A549 (cell line): ENCODE measurements at regions not wholly inside any gene's neighbourhood (a gene's known extent, or its start where the extent isn't known, plus 50 kb on each side); places are given as distances from the start of the nearest gene placed in this dataset.

Experiments used
- CHD2 ChIP-seq: fragments of 150-350 bp; IDR thresholded peaks from 2 replicates; pipeline ENCODE4 v1.6.1; 2014; ENCODE audit warnings: low read length; ENCODE audit not compliant: partially characterized antibody
- CTCF ChIP-seq: fragments of >200 bp; sonication (Bioruptor Twin); formaldehyde crosslinking; IDR thresholded peaks from 3 replicates; pipeline ENCODE4 v1.5.1; 2016
- PHF8 ChIP-seq: fragments of 200-600 bp; sonication (generic); IDR thresholded peaks from 2 replicates; pipeline ENCODE4 v1.6.1; 2016; ENCODE audit warnings: low read depth, mild to moderate bottlenecking, antibody characterized with exemption, moderate library complexity, borderline replicate concordance
- POLR2A ChIP-seq: IDR thresholded peaks from 2 replicates; pipeline ENCODE4 v1.6.1; 2012; ENCODE audit warnings: mild to moderate bottlenecking, low read length

- no peak for TF ChIP-seq POLR2A
- TF ChIP-seq CTCF = no peak
- TF ChIP-seq CHD2 = no peak
- TF ChIP-seq PHF8 = no peak
These were observed 186.5 kb upstream of the PPP2R3A start for GRCh38 chr3:135779024-135779423.
